NCI-H2196 treated with DMSO at 0.1 percent for 48 hours (cell line): ENCODE measurements at regions not wholly inside any gene's neighbourhood (a gene's known extent, or its start where the extent isn't known, plus 50 kb on each side); places are given as distances from the start of the nearest gene placed in this dataset.
"Not testable (repeated sequence)": the region's sequence is repeated elsewhere in the genome, so short reads cannot be mapped to it uniquely, and the experiment has no call there.

ENCODE experiments used
- DNase-seq: peaks from one replicate; lab custom pipeline; 2025; ENCODE audit not compliant: unreplicated experiment; lab: John Stamatoyannopoulos, UW

GRCh38 chr7:67666359-67666758 lies 669.7 kb downstream of the TYW1 start:
- not testable (repeated sequence) for DNase-seq

- no peak for DNase-seq
Measured at GRCh38 chr7:67671006-67671548, 674.4 kb downstream of the TYW1 start.

- no peak for DNase-seq
Measured at GRCh38 chr7:67673861-67674260, 677.2 kb downstream of the TYW1 start.

- not testable (repeated sequence) for DNase-seq
Measured at GRCh38 chr7:67674862-67675261, 678.2 kb downstream of the TYW1 start.

- no peak for DNase-seq
Measured at GRCh38 chr7:67675971-67676370, 679.3 kb downstream of the TYW1 start.

GRCh38 chr7:67678419-67678818 lies 681.8 kb downstream of the TYW1 start:
- no peak for DNase-seq

GRCh38 chr7:67683628-67684027 lies 687.0 kb downstream of the TYW1 start:
- no peak for DNase-seq

- no peak for DNase-seq
Measured at GRCh38 chr7:67690700-67691099, 694.1 kb downstream of the TYW1 start.

- DNase-seq = peak; percentile 51
Measured at GRCh38 chr7:67692425-67692824, 695.8 kb downstream of the TYW1 start.

GRCh38 chr7:67696124-67696523 lies 699.5 kb downstream of the TYW1 start:
- no peak for DNase-seq

- no peak for DNase-seq
Measured at GRCh38 chr7:67696878-67697277, 700.2 kb downstream of the TYW1 start.

- no peak for DNase-seq
Measured at GRCh38 chr7:67698354-67698753, 701.7 kb downstream of the TYW1 start.

GRCh38 chr7:67705850-67706249 lies 709.2 kb downstream of the TYW1 start:
- DNase-seq = no peak

- no peak for DNase-seq
Measured at GRCh38 chr7:67711706-67712105, 715.1 kb downstream of the TYW1 start.

- DNase-seq = no peak
Measured at GRCh38 chr7:67713451-67714056, 716.9 kb downstream of the TYW1 start.

GRCh38 chr7:67716729-67717128 lies 720.1 kb downstream of the TYW1 start:
- no peak for DNase-seq

GRCh38 chr7:67723591-67723990 lies 727.0 kb downstream of the TYW1 start:
- no peak for DNase-seq

- DNase-seq = no peak
Measured at GRCh38 chr7:67724435-67724834, 727.8 kb downstream of the TYW1 start.

GRCh38 chr7:67724955-67725354 lies 728.3 kb downstream of the TYW1 start:
- no peak for DNase-seq

- DNase-seq = no peak
Measured at GRCh38 chr7:67725423-67725822, 728.8 kb downstream of the TYW1 start.

GRCh38 chr7:67729771-67730170 lies 733.1 kb downstream of the TYW1 start:
- no peak for DNase-seq

GRCh38 chr7:67731704-67732103 lies 735.1 kb downstream of the TYW1 start:
- DNase-seq = no peak

- DNase-seq = no peak
Measured at GRCh38 chr7:67732898-67733297, 736.3 kb downstream of the TYW1 start.
